ENCODE measurements at regions not wholly inside any gene's neighbourhood (a gene's known extent, or its start where the extent isn't known, plus 50 kb on each side); places are given as distances from the start of the nearest gene placed in this dataset.
"Not testable (repeated sequence)": the region's sequence is repeated elsewhere in the genome, so short reads cannot be mapped to it uniquely, and the experiment has no call there.

- no peaks in the 10 kb centered on the region for H3K27me3 Mint-ChIP-seq
- H3K9me3 Mint-ChIP-seq: no peaks in the 10 kb centered on the region
- ChIA-PET POLR2A (ENCODE audit: partially characterized antibody) (no interaction called here), CTCF (ENCODE audit: partially characterized antibody) (no interaction called here)
- H3K27me3 ChIP-seq (ENCODE audit: insufficient read depth, low read length): no peaks in the 10 kb centered on the region
- DNase-seq: no peak
- H3K27ac Mint-ChIP-seq: no peak overlapping the region
- intact Hi-C loops (cut with micrococcal nuclease): no loop called here
- no peaks in the 10 kb centered on the region for H3K9me3 ChIP-seq (ENCODE audit: control insufficient read depth in 1 of 2, low read length in 2 of 2)
- no peaks in the 10 kb centered on the region for H3K36me3 Mint-ChIP-seq
- no peak overlapping the region for H3K4me3 ChIP-seq (ENCODE audit: low read length in 2 of 2)
- H3K4me3 Mint-ChIP-seq: no peak overlapping the region
- H3K4me1 Mint-ChIP-seq: peaks cover 4 to 23% (median 11%) of the 10 kb centered on the region in 4 donors
- no peak overlapping the region for H3K27ac ChIP-seq (ENCODE audit: low read depth, low read length)
- no peaks in the 10 kb centered on the region for H3K36me3 ChIP-seq (ENCODE audit: insufficient read depth, low read length)
- H3K4me1 ChIP-seq (ENCODE audit: insufficient read depth, low read length): peaks cover 13% of the 10 kb centered on the region
Observed at GRCh38 chr10:42690449-42691360, 52.3 kb upstream of the ZNF33B start.

- ChIA-PET CTCF (ENCODE audit: partially characterized antibody) (no interaction called here), POLR2A (ENCODE audit: partially characterized antibody) (no interaction called here)
- Mint-ChIP-seq H3K4me1 (peaks cover 4 to 23% (median 11%) of the 10 kb centered on the region in 4 donors), H3K4me3 (no peak overlapping the region), H3K27me3 (no peaks in the 10 kb centered on the region), H3K27ac (no peak overlapping the region), H3K36me3 (no peaks in the 10 kb centered on the region), H3K9me3 (no peaks in the 10 kb centered on the region)
- H3K4me1 ChIP-seq (ENCODE audit: insufficient read depth, low read length): peaks cover 13% of the 10 kb centered on the region
- no peak for DNase-seq
- H3K27me3 ChIP-seq (ENCODE audit: insufficient read depth, low read length): no peaks in the 10 kb centered on the region
- H3K9me3 ChIP-seq (ENCODE audit: control insufficient read depth in 1 of 2, low read length in 2 of 2): no peaks in the 10 kb centered on the region
- no peaks in the 10 kb centered on the region for H3K36me3 ChIP-seq (ENCODE audit: insufficient read depth, low read length)
- H3K27ac ChIP-seq (ENCODE audit: low read depth, low read length): no peak overlapping the region
- no peak overlapping the region for H3K4me3 ChIP-seq (ENCODE audit: low read length in 2 of 2)
- intact Hi-C loops (cut with micrococcal nuclease): no loop called here
Observed at GRCh38 chr10:42691361-42692120, 53.2 kb upstream of the ZNF33B start.

DNA sequence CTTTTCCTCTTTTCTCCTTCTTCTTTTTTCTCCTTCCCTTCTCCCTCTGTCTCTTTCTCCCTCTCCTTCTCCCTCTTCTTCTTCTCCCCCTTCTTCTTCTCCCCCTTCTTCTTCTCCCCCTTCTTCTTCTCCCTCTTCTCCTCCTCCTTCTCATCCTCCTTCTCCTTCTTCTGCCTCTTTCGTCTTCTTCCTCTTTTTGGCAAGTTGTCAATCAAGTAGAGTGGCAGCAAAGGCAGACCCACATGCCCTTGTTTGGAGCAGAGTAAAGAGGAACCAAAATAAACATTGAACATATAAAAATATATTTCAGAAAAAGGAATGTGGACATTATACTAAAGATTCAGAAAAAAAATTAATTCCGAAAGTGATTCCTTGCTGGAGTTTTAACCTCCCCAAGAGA lies 59.6 kb upstream of the ZNF33B start:
- CTCF ChIA-PET (ENCODE audit: partially characterized antibody): no interaction called here
- no peak for DNase-seq
- Histone ChIP-seq H3K36me3 (ENCODE audit: insufficient read depth, low read length) (no peaks in the 10 kb centered on the region), H3K4me3 (ENCODE audit: low read length in 2 of 2) (no peak overlapping the region), H3K27ac (ENCODE audit: low read depth, low read length) (no peak overlapping the region), H3K27me3 (ENCODE audit: insufficient read depth, low read length) (no peaks in the 10 kb centered on the region), H3K4me1 (ENCODE audit: insufficient read depth, low read length) (no peaks in the 10 kb centered on the region), H3K9me3 (ENCODE audit: control insufficient read depth in 1 of 2, low read length in 2 of 2) (no peaks in the 10 kb centered on the region)
- intact Hi-C loops (cut with micrococcal nuclease): no loop called here
- H3K27ac Mint-ChIP-seq: no peak overlapping the region
- peak overlapping the region in 1 of 8 donors; percentile 59 for H3K4me3 Mint-ChIP-seq
- peaks cover 0 to 3% (median 0%) of the 10 kb centered on the region in 8 donors for H3K9me3 Mint-ChIP-seq
- no peaks in the 10 kb centered on the region for H3K36me3 Mint-ChIP-seq
- no peaks in the 10 kb centered on the region for H3K4me1 Mint-ChIP-seq
- POLR2A ChIA-PET (ENCODE audit: partially characterized antibody): interaction anchor here (0.9 kb wide), 1 partner anchor 9 kb away, joined by 3 read pairs; no protein-coding TSS in a partner anchor
- peaks cover 10 to 22% of the 10 kb centered on the region in 2 donors for H3K27me3 Mint-ChIP-seq

GRCh38 chr10:42707234-42707633 lies 68.9 kb upstream of the ZNF33B start:
- CTCF ChIA-PET (ENCODE audit: partially characterized antibody): interaction anchor here (1.4 kb wide), 1 partner anchor 18 kb away, joined by 3 read pairs; no protein-coding TSS in a partner anchor
- Mint-ChIP-seq H3K4me3 (no peak overlapping the region), H3K27me3 (peaks cover 7 to 9% of the 10 kb centered on the region in 2 donors), H3K36me3 (no peaks in the 10 kb centered on the region), H3K4me1 (no peaks in the 10 kb centered on the region), H3K27ac (no peak overlapping the region), H3K9me3 (no peaks in the 10 kb centered on the region)
- Histone ChIP-seq H3K27me3 (ENCODE audit: insufficient read depth, low read length) (no peaks in the 10 kb centered on the region), H3K4me3 (ENCODE audit: low read length in 2 of 2) (no peak overlapping the region), H3K4me1 (ENCODE audit: insufficient read depth, low read length) (no peaks in the 10 kb centered on the region), H3K9me3 (ENCODE audit: control insufficient read depth in 1 of 2, low read length in 2 of 2) (no peaks in the 10 kb centered on the region), H3K36me3 (ENCODE audit: insufficient read depth, low read length) (no peaks in the 10 kb centered on the region), H3K27ac (ENCODE audit: low read depth, low read length) (no peak overlapping the region)
- intact Hi-C loops (cut with micrococcal nuclease): no loop called here
- DNase-seq: no peak
- POLR2A ChIA-PET (ENCODE audit: partially characterized antibody): no interaction called here

DNA sequence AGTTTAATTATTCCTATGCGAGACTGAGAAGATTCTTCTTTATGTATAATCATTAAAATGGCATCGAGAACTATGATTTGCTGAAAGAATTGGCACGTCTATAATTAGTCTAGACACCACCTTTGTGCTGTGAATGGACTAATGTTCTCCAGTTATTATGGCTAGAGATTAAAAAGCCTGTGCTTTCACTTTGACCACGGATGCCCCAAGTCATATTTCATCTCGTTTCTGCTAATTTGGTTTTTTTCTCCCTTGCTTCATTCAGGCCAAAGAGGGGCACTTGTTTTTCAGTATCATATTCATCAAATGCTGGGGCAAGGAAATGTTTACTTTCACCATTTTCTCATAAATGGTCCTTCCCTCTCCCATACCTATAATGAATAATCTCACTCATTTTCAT lies 63.3 kb upstream of the BMS1 start:
- intact Hi-C loops (cut with micrococcal nuclease); H3K4me1 Mint-ChIP-seq; POLR2A ChIA-PET (ENCODE audit: partially characterized antibody): not testable (repeated sequence)

GRCh38 chr10:42722575-42722974 lies 60.0 kb upstream of the BMS1 start:
- no peaks in the 10 kb centered on the region for H3K36me3 Mint-ChIP-seq
- H3K4me1 Mint-ChIP-seq: no peaks in the 10 kb centered on the region
- CTCF ChIA-PET (ENCODE audit: partially characterized antibody): no interaction called here
- no peak for DNase-seq
- Histone ChIP-seq H3K36me3 (ENCODE audit: insufficient read depth, low read length) (no peaks in the 10 kb centered on the region), H3K4me1 (ENCODE audit: insufficient read depth, low read length) (no peaks in the 10 kb centered on the region), H3K9me3 (ENCODE audit: control insufficient read depth in 1 of 2, low read length in 2 of 2) (no peaks in the 10 kb centered on the region), H3K27ac (ENCODE audit: low read depth, low read length) (no peak overlapping the region), H3K27me3 (ENCODE audit: insufficient read depth, low read length) (no peaks in the 10 kb centered on the region), H3K4me3 (ENCODE audit: low read length in 2 of 2) (no peak overlapping the region)
- H3K4me3 Mint-ChIP-seq: no peak overlapping the region
- H3K27ac Mint-ChIP-seq: no peak overlapping the region
- H3K27me3 Mint-ChIP-seq: peaks cover 7% of the 10 kb centered on the region in 2 donors
- intact Hi-C loops (cut with micrococcal nuclease): no loop called here
- POLR2A ChIA-PET (ENCODE audit: partially characterized antibody): no interaction called here
- H3K9me3 Mint-ChIP-seq: peaks cover 0 to 2% (median 0%) of the 10 kb centered on the region in 8 donors

More for the DNA sequence above, 63.3 kb upstream of the BMS1 start:
- H3K9me3 ChIP-seq (ENCODE audit: control insufficient read depth in 1 of 2, low read length in 2 of 2); H3K36me3 ChIP-seq (ENCODE audit: insufficient read depth, low read length); H3K27me3 ChIP-seq (ENCODE audit: insufficient read depth, low read length); H3K27ac Mint-ChIP-seq; H3K4me3 Mint-ChIP-seq; H3K36me3 Mint-ChIP-seq; H3K27ac ChIP-seq (ENCODE audit: low read depth, low read length); CTCF ChIA-PET (ENCODE audit: partially characterized antibody); H3K4me3 ChIP-seq (ENCODE audit: low read length in 2 of 2); H3K27me3 Mint-ChIP-seq; H3K9me3 Mint-ChIP-seq; DNase-seq; H3K4me1 ChIP-seq (ENCODE audit: insufficient read depth, low read length): not testable (repeated sequence)

- DNase-seq; CTCF ChIA-PET (ENCODE audit: partially characterized antibody); H3K36me3 Mint-ChIP-seq; H3K36me3 ChIP-seq (ENCODE audit: insufficient read depth, low read length); H3K9me3 ChIP-seq (ENCODE audit: control insufficient read depth in 1 of 2, low read length in 2 of 2); H3K4me3 Mint-ChIP-seq; H3K4me1 ChIP-seq (ENCODE audit: insufficient read depth, low read length); H3K27me3 ChIP-seq (ENCODE audit: insufficient read depth, low read length); H3K4me3 ChIP-seq (ENCODE audit: low read length in 2 of 2); H3K27ac Mint-ChIP-seq; H3K4me1 Mint-ChIP-seq; H3K27me3 Mint-ChIP-seq; intact Hi-C loops (cut with micrococcal nuclease); POLR2A ChIA-PET (ENCODE audit: partially characterized antibody); H3K9me3 Mint-ChIP-seq; H3K27ac ChIP-seq (ENCODE audit: low read depth, low read length): not testable (repeated sequence)
Observed at GRCh38 chr10:42723549-42723948, 59.0 kb upstream of the BMS1 start.
